Germinal center (tissue), 1 donor: ENCODE measurements at regions not wholly inside any gene's neighbourhood (a gene's known extent, or its start where the extent isn't known, plus 50 kb on each side); places are given as distances from the start of the nearest gene placed in this dataset.
"Not testable (repeated sequence)": the region's sequence is repeated elsewhere in the genome, so short reads cannot be mapped to it uniquely, and the experiment has no call there.

Experiments used
- DNase-seq: peaks from one replicate; pipeline ENCODE4 v3.0.0; 2012; ENCODE audit warnings: mixed read lengths, low spot score

DNA sequence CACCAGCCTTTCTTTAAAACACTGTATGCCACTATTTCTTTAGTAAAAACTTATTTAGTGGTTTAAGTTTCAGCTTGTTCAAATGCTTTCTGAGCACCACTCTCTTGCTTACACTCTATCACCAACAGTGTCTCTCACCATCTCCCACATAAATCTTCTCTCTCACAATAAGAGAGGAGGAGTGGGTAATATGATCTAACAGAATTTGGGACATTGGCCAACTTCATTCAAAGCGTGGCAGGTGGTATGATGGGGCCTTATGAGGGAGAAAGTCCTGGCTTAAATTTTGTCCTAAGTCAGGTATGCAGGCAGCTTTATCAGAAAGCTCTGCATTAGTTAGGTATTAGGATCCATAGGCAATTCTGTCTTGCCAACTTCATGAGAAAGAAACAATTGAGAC, 1132.5 kb downstream of the TUSC7 start:
- DNase-seq, result no peak

DNA sequence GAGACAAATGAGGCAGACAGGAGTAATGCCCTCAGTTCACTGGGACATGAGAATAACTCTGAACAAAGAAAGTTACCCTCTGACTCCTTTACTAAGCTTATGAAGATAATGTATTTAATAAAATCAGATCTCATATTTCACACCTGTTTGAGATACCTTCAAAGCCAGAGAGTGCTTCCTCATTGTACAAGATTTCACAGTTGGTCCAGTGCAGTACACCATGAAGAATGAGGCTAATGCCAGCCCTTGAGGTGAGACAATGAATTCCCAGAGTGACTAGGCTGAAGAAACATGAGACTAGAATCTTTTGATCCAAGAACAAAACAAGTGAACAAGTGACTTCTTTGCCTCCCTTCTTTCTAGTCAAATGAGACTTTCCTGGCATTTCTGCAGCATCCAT, 1133.8 kb downstream of the TUSC7 start:
- no peak for DNase-seq

DNA sequence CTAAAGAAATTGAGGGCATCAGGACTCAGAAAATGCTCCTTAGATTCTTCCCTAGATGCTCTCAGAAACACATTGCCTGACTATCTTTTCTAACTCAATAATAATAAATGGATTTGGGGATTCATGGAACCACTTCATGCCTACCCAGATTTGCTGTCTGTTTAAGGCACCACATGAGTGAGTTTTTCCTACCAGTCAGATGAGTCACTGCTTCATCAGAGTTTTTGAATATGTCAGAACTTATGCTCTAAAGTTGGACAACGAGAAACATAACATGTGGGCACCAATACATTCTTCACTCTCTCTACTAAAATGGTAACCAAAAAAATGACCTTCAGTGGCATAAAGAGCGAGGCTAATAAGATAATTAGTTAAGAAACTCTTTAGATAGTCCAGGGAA, 1135.1 kb downstream of the TUSC7 start:
- no peak for DNase-seq

DNA sequence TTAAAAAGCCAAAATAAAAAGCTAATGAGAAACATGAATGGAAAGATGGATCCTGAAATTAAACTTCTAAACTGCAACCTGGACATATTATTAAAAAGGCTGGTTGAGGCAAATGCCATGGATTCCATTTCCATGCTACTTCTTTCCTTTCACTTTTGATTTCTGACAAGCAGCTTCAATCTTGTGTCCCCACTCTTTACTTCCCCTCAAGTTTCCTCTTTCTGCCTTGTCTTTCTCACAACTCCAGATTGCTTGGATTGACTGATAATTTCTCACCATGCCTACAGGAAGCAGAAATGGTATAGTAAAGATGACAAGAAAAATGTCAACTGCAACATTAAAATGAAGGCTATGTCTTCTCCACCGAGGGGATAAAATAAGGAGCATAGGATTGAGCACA, 1136.7 kb downstream of the TUSC7 start:
- no peak for DNase-seq

DNA sequence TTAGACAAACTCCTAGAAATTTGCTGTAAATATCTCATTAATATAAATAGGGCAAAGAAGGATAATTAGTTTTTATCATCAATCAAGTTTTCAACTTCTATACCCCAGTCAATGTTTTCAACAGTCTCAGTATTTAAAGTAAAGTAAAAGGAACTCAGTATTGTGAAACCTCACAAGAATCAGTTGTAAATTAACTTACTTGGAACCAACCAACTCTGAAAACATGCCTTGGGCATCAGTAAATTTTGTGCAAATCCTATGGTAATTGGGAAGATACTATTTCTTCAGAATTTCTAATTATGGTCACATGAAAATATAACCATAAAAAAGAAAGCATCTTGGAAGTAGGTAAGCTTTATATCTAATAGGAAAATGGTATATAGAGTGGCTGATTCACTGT, 1139.0 kb downstream of the TUSC7 start:
- no peak for DNase-seq

DNA sequence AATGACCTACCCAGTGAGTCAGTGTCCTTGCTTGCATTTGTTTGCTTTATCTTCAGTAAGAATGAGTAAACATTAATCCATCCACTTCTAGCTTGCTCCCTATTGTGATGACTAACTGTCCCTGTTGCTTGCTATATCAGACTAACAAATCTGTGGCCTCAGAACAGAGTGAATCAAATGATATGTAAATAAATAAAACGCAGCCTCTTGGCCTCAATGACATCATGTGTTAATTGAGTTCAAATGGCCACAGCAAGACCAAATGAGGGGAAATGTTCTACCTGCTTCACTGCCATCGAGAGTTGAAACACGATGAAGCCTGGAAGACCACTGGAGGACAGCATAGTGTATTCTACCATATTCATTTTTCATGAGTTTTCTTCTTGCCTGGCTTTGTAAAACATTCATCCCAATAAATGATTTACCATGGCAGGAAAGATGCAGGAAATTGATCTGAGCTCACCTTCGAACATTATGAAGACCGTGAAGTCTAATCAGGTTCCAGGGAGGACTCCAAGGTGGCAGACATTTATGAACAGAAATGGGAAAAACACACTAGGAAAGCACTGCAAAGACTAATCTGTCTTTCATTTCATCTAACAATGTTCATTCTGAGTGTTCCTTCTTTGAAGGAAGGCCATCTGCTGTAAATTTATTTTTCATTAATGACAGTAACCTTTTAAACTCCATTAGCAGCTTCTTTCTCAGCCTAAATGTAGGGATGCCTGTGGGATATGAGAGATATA, 1144.5 kb downstream of the TUSC7 start:
- no peak for DNase-seq

DNA sequence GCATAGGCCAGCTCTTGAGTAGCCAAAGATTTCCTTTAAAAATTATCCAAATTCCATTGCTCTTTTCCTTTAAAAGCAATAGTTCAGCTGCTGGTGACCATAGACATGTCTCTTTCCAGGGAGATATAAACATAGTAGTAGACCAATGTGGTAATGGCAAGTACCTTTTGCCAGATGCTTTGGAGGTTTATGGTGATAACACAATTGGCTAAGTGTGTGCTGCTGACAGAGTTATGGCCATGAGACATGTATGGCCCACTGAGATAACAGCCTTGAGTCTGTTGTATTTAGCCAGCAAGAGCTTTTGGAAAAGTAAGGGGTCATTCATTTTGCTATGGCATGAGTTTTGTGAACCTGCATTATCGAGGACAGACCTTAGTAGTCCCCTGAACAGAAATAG, 1146.8 kb downstream of the TUSC7 start:
- no peak for DNase-seq

DNA sequence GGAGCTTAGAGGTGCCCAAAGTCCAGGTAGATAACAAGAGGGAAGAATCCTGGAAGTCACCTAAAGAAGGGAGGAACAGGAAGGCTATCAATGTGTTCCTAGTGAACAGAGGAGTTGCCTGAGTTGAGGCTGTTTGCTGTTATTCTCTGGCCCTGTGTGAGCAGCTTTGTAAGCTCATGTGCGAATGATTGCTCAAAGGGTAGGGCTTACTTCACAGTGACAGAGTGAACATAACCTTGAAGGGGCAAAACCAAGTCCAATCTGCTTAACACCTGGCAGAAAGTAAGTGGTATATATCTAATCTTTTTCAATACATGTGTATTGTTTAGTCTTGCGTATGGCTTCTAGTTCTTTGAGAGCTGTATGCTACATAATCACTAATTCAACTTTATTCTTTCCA, 1153.6 kb downstream of the TUSC7 start:
- no peak for DNase-seq

DNA sequence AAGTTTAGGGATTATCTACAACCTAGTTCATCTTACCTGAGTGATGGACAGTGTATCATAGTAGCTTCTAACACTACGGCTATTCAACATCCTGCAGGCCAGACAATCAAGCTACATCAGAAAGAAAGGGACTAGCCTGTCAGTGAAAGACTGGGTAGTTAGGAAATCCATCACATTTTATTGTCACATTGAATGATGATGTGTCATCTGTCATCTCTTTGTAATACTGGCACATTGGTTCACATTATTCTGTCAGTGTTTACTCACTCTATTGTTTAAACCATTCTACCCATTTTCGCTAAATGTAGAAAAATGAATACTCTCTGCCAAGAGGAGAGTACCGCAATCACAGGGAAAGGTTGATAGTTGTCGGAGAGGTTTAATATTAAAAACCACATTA, 1155.8 kb downstream of the TUSC7 start:
- DNase-seq, result no peak

DNA sequence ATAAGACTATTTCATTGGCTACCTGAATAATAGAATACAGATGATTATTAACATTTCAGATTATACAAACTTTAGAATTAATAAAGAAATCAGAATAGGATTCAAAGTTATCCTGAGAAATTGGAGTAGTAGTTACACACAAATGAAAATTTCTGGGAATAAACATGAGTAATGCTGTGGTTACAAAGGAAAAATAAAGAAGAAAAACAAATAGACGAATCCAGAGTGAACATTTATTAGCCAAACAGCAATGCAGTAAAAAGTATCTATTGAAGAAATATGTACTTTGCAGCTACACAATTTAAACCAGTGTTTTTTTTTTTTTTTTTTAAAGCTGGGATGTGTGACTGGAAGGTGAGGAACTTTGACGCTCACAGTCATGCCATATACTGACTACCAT, 1159.2 kb downstream of the TUSC7 start:
- DNase-seq, result no peak

DNA sequence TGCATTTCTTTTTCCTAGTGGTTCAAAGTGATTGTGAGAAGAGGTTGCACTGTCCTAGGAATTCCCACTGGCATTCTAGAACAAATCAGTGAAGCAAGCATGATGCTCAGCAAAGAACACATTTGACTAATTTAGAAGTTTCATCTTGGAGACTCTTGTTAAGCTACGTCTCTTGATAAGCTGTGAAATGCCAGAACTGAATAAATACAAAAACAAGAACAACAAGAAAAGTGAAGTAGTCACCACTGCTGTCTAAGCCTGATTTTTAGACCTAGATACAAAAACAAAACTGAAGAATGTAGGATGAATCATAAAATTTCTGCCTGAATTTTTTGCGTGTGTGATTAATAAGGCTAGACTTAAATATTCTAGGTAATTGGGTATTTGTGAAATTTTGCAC, 1162.4 kb downstream of the TUSC7 start:
- DNase-seq, result no peak

DNA sequence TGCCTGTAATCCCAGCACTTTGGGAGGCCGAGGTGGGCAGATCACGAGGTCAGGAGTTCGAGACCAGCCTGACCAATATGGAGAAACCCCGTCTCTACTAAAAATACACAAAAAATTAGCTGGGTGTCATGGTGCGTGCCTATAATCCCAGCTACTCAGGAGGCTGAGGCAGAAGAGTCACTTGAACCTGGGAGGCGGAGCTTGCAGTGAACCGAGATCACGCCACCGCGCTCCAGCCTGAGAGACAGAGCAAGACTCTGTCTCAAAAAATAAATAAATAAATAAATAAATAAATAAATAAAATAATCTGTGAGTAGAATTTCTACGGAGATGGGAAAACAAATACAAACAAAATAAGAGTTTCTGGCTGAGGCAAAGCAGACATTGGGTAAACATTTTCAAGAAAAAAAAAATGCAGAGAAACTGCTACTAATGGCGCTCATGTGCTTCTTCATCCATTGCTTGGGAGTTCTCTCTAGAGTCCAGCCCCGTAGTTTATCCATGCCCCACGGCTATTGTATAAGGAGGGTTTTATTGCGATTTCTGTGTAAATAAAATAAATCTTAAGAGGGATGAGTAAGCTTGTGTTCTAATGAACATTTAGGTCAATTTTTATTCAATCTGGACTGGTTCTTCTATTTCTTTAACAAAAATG, 1161.9 kb downstream of the IGSF11 start:
- DNase-seq, result not testable (repeated sequence)

DNA sequence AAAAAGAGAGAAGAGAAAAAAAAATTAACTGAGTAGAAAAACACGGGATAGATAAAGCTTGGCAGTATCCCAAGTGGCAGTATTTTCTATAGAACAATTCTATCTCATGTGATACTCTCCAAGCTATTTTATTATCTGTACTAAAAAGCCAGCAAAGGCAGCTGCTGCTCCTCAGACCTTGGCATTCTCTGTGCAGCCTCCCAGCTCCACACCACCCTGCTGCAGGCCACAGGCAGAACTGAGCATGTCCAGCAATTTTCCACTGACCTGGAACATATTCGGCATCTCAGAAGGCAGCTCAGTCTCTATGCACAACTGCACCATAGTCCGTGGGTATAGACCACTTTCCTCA, 1161.4 kb downstream of the IGSF11 start:
- DNase-seq, result no peak

DNA sequence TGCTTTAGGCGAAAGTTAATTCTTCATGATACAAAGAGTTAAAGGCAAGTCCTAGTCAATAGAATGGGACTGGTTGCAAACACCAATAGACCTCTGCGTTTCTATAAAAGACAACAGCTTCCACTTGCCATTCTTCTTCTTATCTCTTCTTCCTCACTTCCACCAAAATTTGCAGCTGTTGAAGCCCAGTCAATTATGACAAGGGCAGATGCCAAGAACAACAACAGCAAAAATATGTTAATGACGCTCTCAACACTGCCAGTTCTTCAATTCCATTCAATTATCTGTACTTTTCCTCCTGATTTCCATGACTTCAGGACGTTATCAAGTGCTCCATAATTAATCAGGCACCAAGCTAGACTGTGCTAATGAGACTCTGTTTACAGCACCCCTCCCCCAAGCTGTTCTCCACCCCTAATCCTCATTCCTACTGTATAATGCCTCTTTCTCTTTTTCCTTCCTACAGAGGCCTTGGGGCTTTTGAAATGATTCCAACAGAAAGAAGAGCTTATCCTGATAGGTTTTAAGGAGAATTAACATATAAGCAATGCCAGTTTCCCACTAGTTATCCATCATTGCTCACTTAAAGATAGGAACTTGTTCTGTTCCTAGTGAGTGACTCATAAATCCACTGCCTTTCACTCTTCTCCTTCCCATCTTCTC, 1160.5 kb downstream of the IGSF11 start:
- no peak for DNase-seq

DNA sequence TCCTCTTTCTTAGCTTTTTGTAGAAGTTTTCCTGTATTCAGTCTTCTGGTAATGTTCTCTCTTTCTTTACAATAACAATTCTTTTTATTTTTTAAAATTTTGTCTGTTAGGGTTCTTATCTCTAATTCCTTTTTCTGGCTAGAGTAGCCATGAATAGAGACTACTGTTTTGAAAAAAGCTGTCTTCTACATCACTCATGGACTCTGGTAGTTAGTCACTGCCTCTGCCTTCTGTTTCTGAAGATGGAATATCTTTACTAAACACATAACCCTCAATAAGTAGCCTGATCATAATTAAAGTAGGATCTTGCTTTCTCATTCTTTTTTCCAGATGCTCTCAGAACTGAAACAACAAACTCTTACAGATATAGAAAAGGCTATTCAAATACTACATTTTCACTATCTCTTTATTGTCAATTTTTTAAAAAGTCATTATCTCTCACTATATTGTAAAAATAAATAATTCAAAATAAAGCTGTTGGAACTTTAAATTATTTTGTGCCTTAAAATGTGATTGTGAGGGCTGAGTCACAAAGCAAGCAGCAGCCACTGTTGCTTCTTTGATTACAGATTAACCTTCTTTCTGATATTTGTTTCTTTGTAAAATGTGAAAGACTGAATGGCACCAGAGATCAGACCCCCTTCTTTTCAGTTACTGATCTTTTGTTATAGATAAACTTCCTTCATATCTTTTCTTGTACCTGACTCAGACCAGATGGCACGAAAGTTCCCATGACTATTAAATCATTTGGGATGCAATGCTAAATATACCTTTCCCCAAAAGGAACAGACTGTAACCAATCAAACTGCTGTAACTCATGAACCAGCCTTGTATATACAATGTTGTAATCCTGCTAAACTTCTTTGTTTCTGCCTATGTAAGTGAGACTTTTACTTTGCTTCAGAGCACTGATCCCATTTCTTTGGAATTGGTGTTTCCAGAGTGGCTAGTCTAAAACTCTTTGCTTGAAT, 1159.5 kb downstream of the IGSF11 start:
- no peak for DNase-seq

DNA sequence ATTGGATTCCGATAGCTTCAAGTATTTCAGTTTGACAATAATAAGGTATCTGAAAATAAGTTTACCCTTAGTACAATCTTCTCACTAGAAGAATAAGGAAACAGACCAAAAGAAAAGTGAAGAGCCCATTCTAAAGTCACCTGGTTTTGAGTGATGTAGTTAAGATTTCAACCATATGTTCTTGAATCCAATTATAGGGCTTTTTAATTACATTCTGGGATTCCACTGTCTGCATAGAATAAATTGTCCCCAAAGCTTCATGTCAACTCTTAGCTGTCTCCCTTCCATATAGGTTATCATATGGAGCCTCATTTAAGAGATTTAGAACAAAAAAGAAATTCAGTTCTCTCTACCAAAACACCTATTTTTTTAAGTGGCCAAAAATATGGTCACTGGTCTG, 1158.8 kb downstream of the IGSF11 start:
- DNase-seq, result no peak

DNA sequence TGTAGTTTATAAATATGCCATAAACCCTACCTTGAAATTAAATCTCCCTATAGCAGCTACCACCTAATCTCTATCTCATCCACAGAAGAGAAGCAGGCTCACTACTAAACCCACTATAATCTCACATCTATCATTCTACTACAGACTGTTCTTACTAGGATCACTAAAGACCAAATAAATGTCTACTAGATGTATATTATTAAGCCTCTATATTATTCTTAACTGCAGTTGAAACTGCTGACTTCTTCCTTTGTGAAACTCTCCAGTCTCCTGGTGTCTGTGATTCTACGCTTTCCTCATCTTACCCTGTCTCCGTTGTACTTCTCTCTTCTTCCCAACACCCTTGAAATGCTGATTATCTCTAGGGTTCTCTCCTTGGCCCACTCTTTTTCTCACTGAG, 1154.0 kb downstream of the IGSF11 start:
- no peak for DNase-seq

DNA sequence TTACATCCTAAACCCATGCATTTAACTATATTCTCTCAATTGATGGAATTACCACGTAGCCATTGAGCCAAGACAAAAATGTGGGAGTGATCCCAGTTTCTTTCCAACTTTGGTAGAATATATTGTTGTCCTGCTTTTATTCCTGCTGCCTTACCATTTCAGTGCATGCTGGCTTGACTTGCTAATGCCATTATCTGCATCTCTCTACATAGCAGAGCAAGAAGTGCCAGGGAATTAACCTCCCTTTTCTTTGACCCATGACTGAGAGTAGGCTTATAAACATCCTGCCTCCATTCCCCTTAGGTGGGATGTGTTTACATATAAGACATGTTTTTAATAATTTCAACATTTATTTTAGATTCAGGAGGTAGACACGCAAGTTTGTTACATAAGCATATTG, 1153.4 kb downstream of the IGSF11 start:
- DNase-seq, result no peak

DNA sequence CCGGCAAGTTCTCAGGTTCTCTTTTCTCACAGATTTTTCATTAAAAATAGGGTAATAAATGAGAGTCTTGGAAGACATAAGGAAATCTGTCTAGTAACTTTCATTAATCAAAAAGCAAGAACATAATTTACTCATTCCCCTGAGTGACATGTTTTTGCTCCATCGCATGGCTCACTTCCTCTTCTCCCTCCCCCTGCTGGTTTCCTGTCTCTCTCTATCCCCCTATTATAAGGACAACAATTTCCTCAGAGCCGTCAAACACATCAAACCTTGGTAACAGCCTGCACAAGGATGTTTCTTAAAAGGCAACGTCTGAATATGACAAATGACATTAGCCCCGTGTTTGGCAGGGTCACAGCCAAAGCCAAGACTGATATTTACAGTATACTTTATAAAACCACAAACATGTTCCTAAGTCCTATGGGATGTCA, 1149.6 kb downstream of the IGSF11 start:
- no peak for DNase-seq

DNA sequence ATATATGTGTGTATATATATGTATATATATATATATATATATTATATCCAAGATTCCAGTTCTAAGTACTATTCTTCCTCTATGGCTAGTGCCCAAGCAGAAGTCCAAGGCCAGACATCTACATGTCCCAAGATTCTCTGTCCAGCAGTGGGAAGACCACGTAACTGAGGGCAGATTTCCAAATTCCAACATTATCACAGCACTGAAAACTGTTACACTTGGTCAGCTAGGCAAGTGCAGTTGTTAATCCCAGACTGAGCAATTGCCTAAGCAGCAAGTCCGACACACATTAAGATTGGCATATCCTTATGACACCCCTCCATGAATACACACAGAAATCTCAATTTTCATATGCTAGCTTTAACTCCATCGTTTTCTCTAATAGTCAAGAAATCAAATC, 1148.5 kb downstream of the IGSF11 start:
- DNase-seq, result no peak

DNA sequence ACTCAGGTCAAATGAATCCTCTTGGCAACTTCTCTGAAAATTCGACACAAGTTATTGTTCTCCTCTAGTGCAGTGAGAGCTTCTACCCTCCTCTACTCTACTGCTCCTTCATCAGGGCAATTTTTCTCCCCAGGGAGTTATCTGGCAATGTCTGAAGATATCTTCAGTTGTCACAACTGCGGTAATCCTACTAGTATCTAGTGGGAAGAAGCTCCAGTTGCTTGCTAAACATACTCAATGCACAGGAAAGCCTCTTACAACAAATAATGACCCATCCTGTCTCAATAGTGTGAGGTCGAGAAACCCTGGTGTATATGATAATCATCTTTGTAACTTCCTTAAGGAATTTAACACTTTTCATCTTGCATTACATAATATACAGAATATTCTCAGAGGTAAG, 1147.6 kb downstream of the IGSF11 start:
- DNase-seq, result no peak

DNA sequence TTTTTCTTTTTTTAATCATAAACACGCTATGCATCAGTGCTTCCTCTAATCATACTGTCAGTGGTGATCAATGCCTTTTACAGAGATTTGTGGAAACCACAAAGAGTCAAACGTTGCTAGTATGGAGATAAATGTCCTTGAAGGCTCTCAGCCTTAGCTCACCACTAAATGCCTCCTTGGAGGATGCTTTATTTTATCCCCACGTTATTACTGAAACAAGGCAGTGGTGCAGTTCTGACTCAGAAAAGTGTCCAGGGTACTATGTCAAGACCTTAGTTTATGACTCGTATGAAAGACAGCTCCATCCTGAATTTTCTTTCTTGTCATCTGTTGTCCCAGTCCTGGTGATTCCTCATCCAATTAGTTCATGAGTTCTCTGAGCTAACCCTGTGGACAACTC, 1146.7 kb downstream of the IGSF11 start:
- DNase-seq, result no peak
